ELF-1 (cell line): ENCODE measurements at regions not wholly inside any gene's neighbourhood (a gene's known extent, or its start where the extent isn't known, plus 50 kb on each side); places are given as distances from the start of the nearest gene placed in this dataset.

Experiments
- DNase-seq: peaks from one replicate; pipeline ENCODE4 v3.0.0-alpha.2; 2016; ENCODE audit warnings: low read depth, low spot score

- DNase-seq: no peak
These were observed 186.7 kb upstream of the SLITRK2 start for GRCh38 chrX:145630806-145631435.

DNA sequence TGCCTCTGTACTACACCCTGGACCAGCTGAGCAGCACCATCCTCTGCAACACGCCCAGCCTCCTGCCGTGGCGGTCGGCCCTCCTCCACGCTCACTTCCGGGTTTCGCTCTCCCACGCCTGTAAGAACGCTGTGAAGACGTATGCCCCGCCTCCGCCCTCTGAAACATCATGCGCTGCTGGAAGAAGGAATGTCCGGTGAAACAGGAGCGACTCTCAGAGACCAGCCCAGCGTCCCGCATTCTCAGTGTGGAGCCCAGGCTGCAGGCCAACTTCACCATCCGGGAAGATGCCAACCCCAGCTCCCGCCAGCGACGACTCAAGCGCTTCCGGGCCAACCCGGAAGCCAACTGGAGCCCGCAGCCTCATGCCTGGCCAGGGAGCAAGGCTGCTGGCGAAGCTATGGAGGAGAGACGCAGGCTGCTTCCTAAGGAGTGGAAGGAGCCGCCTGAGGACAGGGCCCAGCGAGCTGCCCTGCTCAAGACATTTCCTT lies 186.1 kb upstream of the SLITRK2 start:
- DNase-seq: no peak

- DNase-seq: no peak
These were observed 163.1 kb upstream of the SLITRK2 start for GRCh38 chrX:145654486-145654885.

GRCh38 chrX:145673841-145674240 lies 143.8 kb upstream of the SLITRK2 start:
- DNase-seq: no peak

DNA sequence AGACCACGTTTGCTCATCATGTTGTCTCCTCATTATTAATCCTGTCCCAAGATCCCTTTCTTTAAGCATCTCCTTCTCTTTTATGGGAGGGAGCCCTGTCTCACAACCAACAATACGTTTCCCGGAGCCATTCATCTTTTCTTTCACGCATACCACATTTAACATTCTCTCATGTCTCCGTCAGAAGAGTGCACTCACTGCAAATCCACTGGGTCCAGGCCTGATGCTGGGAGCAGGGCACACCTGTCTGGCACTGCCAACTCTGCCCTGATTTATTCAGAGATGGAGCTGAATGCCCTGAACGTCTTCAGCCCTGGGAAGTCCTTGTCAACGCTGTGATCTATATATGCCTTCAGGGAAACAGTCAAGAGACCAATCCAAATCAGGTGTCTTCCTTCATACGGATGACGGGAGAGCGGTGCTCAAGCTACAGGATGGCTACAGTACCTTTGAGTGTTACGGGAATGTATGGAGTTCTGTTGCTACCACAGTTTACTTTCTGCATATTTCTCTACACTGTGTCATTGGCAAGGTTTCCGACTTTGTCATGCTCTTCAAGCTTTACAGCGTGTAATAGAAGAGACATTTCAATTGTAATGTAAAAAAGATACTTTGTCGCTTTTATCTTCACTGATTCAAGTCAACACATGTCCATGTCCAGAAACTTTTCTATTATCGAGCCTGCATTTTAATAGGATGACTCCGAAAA lies 140.4 kb upstream of the SLITRK2 start:
- no peak for DNase-seq

DNA sequence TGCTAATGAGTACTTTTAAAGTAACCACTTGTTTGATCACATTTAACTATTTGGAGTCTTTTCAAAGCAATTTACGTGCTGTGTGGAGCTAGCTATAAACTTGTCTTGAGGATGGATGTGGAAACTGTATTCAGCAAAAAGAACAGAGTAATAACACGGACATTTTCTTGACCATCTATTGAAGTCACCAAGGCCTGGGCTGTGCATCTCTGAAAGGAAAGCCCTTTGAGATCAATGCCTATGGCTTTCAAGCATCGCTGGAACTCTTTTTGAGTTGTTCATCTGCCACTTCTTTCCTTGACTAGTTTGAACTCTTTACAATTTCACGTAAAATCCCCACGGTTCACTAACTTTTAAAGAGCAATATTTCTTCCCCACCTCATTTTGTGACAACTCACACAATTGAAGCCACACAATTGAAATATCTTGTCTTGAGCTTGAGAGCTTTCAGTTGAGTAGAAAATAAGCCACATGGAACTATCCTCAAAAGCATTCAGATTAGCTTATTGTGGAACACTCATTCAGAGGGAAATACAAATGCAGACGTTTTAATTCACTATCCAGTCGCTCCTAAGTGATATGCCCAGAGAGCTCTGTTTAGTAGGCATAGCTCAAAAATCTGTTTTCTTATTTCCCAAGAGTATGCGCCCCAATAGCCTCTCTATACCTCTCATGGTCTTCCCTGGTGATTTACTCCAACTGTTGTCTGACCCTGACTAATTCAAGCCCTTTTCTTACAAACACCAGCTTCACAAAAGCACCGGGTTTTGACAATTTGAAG lies 134.9 kb upstream of the SLITRK2 start:
- no peak for DNase-seq

DNA sequence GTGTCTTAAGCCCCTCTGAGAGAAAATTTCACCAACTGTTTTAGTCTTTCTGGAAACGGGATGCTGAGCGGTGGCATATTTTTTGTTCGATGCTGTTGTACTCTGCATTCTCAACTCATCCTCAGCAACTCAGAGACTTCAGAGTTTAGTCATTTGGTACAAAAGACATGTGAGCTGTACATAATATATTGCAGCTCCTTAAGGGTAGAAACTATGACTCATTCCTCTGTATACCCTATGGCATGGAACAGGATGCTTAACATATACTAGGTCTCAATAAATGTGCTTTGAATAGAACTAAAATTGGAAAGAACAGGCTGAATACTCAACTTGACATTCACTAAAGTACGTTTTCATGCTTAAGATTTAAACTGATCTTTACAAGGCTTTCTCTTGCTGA lies 130.5 kb upstream of the SLITRK2 start:
- no peak for DNase-seq

DNA sequence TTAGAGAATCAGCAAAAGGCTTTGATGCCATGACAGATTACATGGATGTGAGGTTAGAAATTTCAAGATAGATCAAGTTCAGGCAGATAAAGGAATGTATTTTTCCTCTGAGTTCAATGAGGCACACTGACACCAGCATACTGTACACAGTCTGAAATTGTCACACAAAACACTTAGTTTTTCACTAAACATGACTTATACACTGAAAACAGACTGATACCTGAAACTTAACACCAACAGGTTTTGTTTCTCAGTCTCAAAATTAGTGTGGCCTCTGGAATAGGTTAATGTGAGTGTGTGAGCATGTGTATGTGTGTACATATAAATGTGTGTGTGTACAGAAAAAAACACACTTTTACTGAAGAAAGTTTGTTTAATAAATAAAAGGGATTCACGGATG lies 129.9 kb upstream of the SLITRK2 start:
- no peak for DNase-seq

DNA sequence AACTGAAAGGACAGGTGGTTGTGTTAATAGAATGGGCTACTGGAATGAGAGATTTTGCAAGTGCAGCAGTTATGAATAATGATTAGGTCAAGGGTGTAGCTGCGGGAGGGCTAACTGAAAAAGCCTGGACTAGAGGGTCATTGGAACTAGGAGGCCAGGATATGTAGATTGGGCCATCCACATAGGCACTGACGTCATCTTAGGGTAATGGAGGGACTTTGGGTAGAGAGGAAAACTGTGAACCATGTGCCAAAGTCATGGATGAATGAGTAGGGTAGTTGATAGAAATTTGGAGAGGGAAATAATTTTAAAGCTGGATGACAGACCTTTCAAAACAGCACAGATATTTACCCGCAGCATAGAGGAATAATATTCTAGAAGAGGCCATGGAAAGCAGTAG lies 123.6 kb upstream of the SLITRK2 start:
- DNase-seq: no peak

DNA sequence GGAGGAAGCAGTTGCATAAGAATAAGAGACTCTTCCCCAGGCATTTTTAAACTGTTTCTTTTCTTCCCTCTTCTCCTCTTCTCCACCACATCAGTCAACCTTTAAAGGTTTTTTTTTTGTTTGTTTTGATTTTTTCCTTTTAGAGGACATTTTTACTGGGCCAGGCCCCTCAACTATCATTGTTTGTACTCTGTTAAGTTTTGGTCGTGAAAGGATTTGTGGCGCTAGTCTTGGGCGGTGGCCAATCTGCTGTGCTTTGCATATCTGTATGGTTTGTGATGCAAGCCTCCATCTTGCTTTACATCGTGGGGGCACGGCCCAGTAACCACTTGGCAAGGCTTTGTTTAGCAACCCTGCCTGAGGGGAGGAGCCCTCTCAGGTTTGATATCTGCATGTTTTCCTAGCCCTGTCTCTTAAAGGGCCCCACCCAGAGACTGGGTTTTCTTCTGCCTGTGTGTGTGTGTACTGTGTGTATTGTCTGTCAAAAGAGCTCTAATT lies 101.9 kb upstream of the SLITRK2 start:
- DNase-seq: peak; percentile 81

DNA sequence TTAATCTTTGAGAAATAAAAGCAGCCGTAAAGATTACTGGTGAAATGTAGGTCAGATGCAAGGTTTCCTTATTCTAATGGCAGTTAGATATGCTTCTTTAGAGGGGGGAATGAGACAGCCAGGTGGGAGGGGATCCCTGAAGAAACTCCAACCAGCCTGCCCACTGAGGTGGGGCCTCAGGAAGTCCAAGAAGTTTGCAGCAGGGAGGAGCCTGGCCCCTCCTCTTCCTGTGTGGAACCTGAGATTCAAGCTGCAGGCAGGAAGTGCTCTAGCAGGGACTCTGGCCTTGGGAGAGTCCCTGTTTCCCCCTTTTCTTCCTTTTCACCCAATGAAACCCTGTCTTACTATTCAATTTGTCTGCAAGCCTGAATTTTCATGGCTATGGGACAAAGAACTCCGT lies 101.4 kb upstream of the SLITRK2 start:
- peak; percentile 75 for DNase-seq

DNA sequence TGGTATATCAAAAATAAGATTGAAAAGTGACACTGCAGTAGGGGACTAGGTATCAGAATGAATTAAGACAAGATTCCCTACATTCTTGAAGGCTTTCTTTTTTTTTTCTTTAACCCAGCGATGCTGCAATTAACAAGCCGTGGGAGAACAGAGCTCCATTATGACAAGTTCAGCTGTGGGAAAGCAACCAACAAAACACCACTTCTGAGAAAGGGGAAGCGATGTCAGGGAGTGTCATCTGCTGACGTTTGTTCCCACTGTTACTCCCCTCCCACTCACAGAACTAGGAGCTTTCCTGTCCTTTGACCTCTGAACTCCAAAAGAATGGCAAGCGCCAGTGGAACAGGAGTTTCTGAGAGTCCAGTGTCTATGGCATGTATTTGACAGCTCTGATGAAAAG lies 90.2 kb upstream of the SLITRK2 start:
- DNase-seq: no peak

DNA sequence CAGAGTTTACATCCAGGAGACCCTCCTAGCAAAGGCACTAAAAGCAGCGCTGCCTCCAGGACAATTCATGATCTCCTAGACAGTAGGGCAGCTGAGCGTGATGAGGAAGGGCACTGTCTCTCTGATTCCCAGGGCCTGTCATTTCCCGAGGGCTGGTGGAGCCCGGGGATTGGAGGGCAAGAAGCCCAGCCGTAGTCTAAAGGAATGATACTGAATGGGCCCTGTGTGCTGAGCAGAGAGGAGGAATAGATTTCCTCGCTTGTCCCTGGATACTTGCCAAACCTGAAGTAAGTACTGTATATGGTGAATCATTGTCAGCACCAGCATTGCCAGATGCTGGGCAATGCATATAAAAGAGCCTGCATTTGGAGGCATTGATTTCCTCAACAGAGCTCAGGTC lies 88.0 kb upstream of the SLITRK2 start:
- no peak for DNase-seq

DNA sequence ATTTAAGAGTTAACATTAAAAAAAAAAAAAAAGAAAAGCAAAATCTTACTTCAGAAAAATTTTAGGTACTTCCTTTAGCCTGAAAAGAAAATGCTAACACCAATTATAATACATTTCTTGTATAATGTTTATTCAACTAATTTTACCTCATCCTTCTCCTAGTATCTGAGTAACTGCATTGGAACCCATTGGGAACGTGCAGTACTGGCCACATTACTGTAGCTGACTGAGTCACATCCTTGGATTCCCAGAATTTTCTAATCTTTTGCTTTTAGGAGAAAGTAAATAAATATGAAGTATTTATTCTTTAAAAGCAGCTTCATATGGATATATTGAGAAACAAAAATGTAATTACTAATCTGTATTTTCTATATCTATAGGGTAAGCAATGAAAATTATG lies 82.6 kb upstream of the SLITRK2 start:
- no peak for DNase-seq

DNA sequence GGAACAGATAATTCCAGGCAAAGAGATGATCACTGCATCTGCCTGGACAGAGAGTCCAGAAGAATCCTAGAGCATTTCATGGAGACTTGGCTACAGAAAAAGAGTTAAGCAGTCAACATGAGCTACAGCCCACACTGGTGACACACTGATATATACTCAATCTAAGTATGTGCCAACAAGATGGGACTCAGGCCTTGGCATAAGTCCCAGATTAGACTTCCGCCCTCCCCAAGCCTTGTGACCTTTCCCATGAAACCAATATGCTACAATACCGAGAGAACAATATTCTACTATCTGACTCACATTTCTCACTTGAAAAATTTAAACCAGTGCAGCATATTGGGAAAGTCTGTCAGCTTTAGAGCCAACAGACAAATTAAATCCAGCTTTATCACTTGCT lies 65.7 kb upstream of the SLITRK2 start:
- DNase-seq: no peak
